B cell (primary cell): ENCODE measurements at regions not wholly inside any gene's neighbourhood (a gene's known extent, or its start where the extent isn't known, plus 50 kb on each side); places are given as distances from the start of the nearest gene placed in this dataset.

Experiments used
- EZH2 ChIP-seq: IDR thresholded peaks from 2 replicates; pipeline ENCODE4 v1.6.1; 2012; ENCODE audit warnings: borderline replicate concordance, low read depth, mild to moderate bottlenecking, moderate library complexity, low read length; ENCODE audit not compliant: insufficient read depth, poor library complexity, severe bottlenecking
- TF ChIP-seq, protein P1 (sequence below): fragments of 200-600 bp; IDR thresholded peaks from one replicate; pipeline ENCODE4 v1.8.0; 2022; ENCODE audit warnings: antibody characterized with exemption, mild to moderate bottlenecking

DNA sequence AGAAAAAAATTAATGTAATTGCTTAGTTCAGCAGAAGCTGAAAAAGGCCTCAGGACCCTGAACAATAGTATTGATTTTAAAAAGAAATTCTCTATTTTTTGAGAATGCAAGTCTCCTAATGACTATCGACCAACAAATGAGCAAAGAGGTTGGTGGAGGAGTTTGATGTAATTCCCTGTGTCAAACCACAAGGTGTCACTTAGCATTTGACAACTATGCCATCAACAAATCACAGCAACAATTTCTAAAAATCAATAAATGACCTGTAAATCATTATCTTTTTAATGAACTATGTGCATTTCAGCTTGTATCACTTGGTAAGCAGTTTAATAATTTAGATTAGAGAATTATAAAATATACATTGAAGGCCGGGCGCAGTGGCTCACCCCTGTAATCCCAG is 133.7 kb downstream of the PRELID2 start:
- TF ChIP-seq EZH2 = no peak
- TF ChIP-seq, protein P1, sequence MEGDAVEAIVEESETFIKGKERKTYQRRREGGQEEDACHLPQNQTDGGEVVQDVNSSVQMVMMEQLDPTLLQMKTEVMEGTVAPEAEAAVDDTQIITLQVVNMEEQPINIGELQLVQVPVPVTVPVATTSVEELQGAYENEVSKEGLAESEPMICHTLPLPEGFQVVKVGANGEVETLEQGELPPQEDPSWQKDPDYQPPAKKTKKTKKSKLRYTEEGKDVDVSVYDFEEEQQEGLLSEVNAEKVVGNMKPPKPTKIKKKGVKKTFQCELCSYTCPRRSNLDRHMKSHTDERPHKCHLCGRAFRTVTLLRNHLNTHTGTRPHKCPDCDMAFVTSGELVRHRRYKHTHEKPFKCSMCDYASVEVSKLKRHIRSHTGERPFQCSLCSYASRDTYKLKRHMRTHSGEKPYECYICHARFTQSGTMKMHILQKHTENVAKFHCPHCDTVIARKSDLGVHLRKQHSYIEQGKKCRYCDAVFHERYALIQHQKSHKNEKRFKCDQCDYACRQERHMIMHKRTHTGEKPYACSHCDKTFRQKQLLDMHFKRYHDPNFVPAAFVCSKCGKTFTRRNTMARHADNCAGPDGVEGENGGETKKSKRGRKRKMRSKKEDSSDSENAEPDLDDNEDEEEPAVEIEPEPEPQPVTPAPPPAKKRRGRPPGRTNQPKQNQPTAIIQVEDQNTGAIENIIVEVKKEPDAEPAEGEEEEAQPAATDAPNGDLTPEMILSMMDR = no peak
